GM23248 (cell line): ENCODE measurements at regions not wholly inside any gene's neighbourhood (a gene's known extent, or its start where the extent isn't known, plus 50 kb on each side); places are given as distances from the start of the nearest gene placed in this dataset.

Source experiments
- EZH2 ChIP-seq: fragments of 200-600 bp; sonication (generic); IDR thresholded peaks from 2 replicates; pipeline ENCODE4 v1.6.1; 2018; ENCODE audit warnings: antibody characterized with exemption, mild to moderate bottlenecking; ENCODE audit not compliant: insufficient read depth, poor library complexity, severe bottlenecking
- EZH2phosphoT487 ChIP-seq: fragments of 200-600 bp; sonication (generic); IDR thresholded peaks from 2 replicates; pipeline ENCODE4 v1.6.1; 2018; ENCODE audit warnings: antibody characterized with exemption, moderate library complexity, mild to moderate bottlenecking, low read depth; ENCODE audit not compliant: insufficient read depth

DNA sequence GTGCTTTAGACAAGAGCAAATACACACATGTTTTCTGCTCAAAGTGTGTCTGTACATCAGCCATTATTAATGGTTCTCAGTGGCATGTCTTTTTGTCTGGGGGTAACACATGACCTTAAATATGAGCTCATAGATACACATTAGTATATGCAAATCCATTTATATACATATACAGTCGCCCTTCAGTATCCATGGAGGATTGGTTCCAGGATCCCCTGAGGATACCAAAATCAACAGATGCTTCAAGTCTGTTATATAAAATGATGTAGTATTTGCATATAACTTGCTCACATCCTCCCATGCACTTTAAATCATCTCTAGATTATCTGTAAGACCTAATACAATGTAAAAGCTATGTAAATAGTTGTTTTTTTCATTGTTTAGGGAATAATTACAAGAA lies 298.1 kb downstream of the OLFM4 start:
- no peak for TF ChIP-seq EZH2
- TF ChIP-seq EZH2phosphoT487, result no peak
